ENCODE measurements at regions not wholly inside any gene's neighbourhood (a gene's known extent, or its start where the extent isn't known, plus 50 kb on each side); places are given as distances from the start of the nearest gene placed in this dataset.

DNA sequence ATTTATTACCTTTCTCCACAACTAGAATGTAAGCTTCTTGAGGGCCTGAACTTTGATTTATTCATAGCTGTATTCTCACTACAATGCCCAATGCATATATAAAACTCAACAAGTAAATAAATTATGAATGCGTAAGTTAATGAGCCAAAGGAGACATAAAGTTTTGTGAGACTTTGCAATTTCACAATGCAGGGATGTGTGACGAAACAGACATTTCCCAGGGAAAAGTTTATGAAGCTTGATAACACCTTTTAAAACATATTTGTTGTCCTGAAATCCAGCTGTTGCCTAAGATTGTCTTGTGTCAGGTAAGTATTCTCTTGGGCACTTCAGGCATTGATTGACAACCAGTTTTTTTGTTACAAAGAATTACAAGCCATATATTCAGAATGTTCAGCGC, 800.1 kb downstream of the BRINP1 start:
- H3K4me1 ChIP-seq: no peaks in the 10 kb centered on the region
- intact Hi-C loops (cut with DNase I): no loop called here

DNA sequence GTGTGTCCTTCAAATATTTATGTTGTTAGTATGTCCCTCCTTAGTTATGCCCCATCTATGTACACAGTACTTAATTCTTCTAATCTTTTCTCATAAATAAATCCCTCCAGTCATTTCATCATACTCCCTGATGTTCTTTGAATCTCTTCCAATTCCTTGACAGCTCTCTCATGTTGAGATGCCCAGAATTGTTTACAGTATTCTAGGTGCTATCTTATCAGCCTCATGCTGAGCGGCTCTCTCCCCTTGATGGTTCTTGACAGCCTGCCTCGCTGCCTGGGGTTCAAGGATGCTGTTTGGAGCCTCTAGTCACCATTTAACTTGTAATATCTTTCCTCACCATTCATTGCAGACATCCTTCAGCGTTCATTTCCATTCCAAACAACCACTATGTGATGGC, 799.2 kb downstream of the BRINP1 start:
- DNase-seq: no peak
- H3K36me3 ChIP-seq: no peaks in the 10 kb centered on the region
- H3K27me3 ChIP-seq: no peaks in the 10 kb centered on the region
- intact Hi-C loops (cut with DNase I): no loop called here
- no peak overlapping the region for H3K27ac ChIP-seq
- H3K9me3 ChIP-seq: no peaks in the 10 kb centered on the region
- WGBS, 2 donors: 58 to 67% methylated on average over 3 of the region's 3 CpGs
- no peak overlapping the region for H3K4me3 ChIP-seq
- TF ChIP-seq POLR2A (IDR thresholded peaks at IDR 0.05) (no peak), POLR2AphosphoS5 (IDR thresholded peaks at IDR 0.05) (no peak), EP300 (IDR thresholded peaks at IDR 0.05) (no peak)
- TF ChIP-seq, protein P1, sequence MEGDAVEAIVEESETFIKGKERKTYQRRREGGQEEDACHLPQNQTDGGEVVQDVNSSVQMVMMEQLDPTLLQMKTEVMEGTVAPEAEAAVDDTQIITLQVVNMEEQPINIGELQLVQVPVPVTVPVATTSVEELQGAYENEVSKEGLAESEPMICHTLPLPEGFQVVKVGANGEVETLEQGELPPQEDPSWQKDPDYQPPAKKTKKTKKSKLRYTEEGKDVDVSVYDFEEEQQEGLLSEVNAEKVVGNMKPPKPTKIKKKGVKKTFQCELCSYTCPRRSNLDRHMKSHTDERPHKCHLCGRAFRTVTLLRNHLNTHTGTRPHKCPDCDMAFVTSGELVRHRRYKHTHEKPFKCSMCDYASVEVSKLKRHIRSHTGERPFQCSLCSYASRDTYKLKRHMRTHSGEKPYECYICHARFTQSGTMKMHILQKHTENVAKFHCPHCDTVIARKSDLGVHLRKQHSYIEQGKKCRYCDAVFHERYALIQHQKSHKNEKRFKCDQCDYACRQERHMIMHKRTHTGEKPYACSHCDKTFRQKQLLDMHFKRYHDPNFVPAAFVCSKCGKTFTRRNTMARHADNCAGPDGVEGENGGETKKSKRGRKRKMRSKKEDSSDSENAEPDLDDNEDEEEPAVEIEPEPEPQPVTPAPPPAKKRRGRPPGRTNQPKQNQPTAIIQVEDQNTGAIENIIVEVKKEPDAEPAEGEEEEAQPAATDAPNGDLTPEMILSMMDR (IDR thresholded peaks at IDR 0.05): no peak
- no peaks in the 10 kb centered on the region for H3K4me1 ChIP-seq

More for the DNA sequence above, 800.1 kb downstream of the BRINP1 start:
- no peak for DNase-seq
- Histone ChIP-seq H3K4me3 (no peak overlapping the region), H3K27me3 (no peaks in the 10 kb centered on the region), H3K9me3 (no peaks in the 10 kb centered on the region), H3K27ac (no peak overlapping the region), H3K36me3 (no peaks in the 10 kb centered on the region)
- TF ChIP-seq, protein P1 (IDR thresholded peaks at IDR 0.05): no peak
- TF ChIP-seq POLR2AphosphoS5 (IDR thresholded peaks at IDR 0.05) (no peak), POLR2A (IDR thresholded peaks at IDR 0.05) (no peak), EP300 (IDR thresholded peaks at IDR 0.05) (no peak)
- WGBS, 2 donors: 91% methylated on average over 3 of the region's 3 CpGs

DNA sequence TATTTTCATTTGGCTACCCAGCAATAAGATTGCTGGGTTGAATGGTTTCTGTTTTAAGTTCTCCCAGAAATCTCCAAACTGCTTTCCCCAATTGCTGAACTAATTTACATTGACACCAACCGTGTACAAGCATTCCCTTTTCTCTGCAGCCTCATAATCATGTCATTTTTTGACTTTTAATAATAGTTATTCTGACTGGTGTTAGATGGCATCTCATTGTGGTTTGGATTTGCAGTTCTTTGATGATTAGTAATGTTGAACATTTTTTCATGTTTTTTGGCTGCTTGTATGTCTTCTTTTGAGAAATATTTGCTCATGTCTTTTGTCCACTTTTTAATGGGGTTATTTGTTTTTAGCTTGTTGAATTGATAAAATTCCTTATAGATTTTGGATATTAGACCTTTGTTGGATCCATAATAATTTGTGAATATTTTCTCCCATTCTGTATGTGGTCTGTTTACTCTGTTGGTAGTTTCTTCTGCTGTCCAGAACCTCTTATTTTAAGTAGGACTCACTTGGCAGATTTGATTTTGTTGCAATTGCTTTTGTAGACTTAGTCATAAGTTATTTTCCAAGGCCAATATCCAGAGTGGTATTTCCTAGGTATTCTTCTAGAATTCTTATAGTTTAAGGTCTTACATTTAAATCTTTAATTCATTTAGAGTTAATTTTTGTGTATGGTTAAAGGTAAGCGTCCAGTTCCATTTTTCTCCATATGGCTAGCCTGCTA, 793.7 kb downstream of the BRINP1 start:
- DNase-seq: no peak
- Histone ChIP-seq H3K27me3 (no peaks in the 10 kb centered on the region), H3K27ac (no peak overlapping the region), H3K36me3 (no peaks in the 10 kb centered on the region), H3K4me1 (no peaks in the 10 kb centered on the region), H3K9me3 (no peaks in the 10 kb centered on the region), H3K4me3 (no peak overlapping the region)
- TF ChIP-seq, protein P1 (IDR thresholded peaks at IDR 0.05): no peak
- no peak for TF ChIP-seq POLR2A (IDR thresholded peaks at IDR 0.05)
- no peak for TF ChIP-seq EP300 (IDR thresholded peaks at IDR 0.05)
- TF ChIP-seq POLR2AphosphoS5 (IDR thresholded peaks at IDR 0.05): no peak
- WGBS, 2 donors: 48 to 66% methylated on average over 2 of the region's 2 CpGs
- intact Hi-C loops (cut with DNase I): no loop called here

DNA sequence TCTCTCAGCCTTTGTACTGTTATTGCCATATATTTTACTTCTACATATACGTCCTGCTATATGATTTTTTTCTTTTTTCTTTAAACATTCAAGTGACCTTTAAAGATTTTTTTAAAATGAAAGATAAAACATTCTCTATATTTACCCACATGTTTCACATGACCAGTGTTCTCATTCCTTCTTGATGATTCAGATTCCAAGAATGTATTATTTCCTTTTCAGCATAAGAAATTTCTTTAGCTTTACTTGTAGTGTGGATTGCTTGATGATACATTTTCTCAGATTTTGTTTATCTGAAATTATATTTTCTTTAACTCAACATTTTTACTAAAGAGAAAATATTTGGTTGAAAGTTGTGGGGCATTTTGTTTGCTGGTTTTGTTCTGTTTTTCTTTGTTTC, 792.1 kb downstream of the BRINP1 start:
- DNase-seq: no peak
- intact Hi-C loops (cut with DNase I): no loop called here
- 52 to 74% methylated on average over 1 of the region's 1 CpG for WGBS, 2 donors

More for the DNA sequence above, 792.1 kb downstream of the BRINP1 start:
- no peaks in the 10 kb centered on the region for H3K27me3 ChIP-seq
- TF ChIP-seq EP300 (IDR thresholded peaks at IDR 0.05): no peak
- no peak for TF ChIP-seq POLR2AphosphoS5 (IDR thresholded peaks at IDR 0.05)
- TF ChIP-seq, protein P1 (IDR thresholded peaks at IDR 0.05): no peak
- TF ChIP-seq POLR2A (IDR thresholded peaks at IDR 0.05): no peak
- no peaks in the 10 kb centered on the region for H3K36me3 ChIP-seq
- H3K4me3 ChIP-seq: no peak overlapping the region
- H3K9me3 ChIP-seq: no peaks in the 10 kb centered on the region
- no peak overlapping the region for H3K27ac ChIP-seq
- H3K4me1 ChIP-seq: no peaks in the 10 kb centered on the region
